Effector memory CD8-positive, alpha-beta T cell (primary cell): ENCODE measurements at regions not wholly inside any gene's neighbourhood (a gene's known extent, or its start where the extent isn't known, plus 50 kb on each side); places are given as distances from the start of the nearest gene placed in this dataset.

Experiments used
- ATAC-seq: fragments of 150-1000 bp; cut with Tn5 transposase; replicated peaks from 2 replicates; pipeline ENCODE4 v1.10.0; 2021; ENCODE audit warnings: mild to moderate bottlenecking, moderate library complexity
- DNase-seq, 3 experiments: peaks; one replicate each; pipeline ENCODE4 v3.0.0; 2021
- H3K27ac Mint-ChIP-seq, 2 donors: one replicate each; pipeline ENCODE4 v1.8.0; 2022; ENCODE audit warnings: mild to moderate bottlenecking in 2 of 2, mixed read lengths in 2 of 2, moderate library complexity in 2 of 2
- H3K27me3 Mint-ChIP-seq, 2 donors: one replicate each; pipeline ENCODE4 v1.8.0; 2022; ENCODE audit warnings: mixed read lengths in 2 of 2
- H3K36me3 Mint-ChIP-seq: one replicate; pipeline ENCODE4 v1.8.0; 2022; ENCODE audit warnings: mild to moderate bottlenecking, moderate library complexity, mixed read lengths; ENCODE audit not compliant: insufficient read depth
- H3K4me1 Mint-ChIP-seq, 2 donors: one replicate each; pipeline ENCODE4 v1.8.0; 2022; ENCODE audit warnings: low read depth in 2 of 2, mixed read lengths in 2 of 2
- H3K4me3 Mint-ChIP-seq, 2 donors: one replicate each; pipeline ENCODE4 v1.8.0; 2022; ENCODE audit warnings: mild to moderate bottlenecking in 2 of 2, mixed read lengths in 2 of 2, moderate library complexity in 2 of 2
- H3K9me3 Mint-ChIP-seq, 2 donors: one replicate each; pipeline ENCODE4 v1.8.0; 2022; ENCODE audit warnings: mixed read lengths in 2 of 2

- H3K36me3 Mint-ChIP-seq, result no peaks in the 10 kb centered on the region
- H3K27ac Mint-ChIP-seq, result no peak overlapping the region
- no peaks in the 10 kb centered on the region for H3K27me3 Mint-ChIP-seq
- ATAC-seq (no peak), DNase-seq (no peak)
- no peaks in the 10 kb centered on the region for H3K4me1 Mint-ChIP-seq
- no peak overlapping the region for H3K4me3 Mint-ChIP-seq
- peaks cover 7 to 22% of the 10 kb centered on the region in 2 donors for H3K9me3 Mint-ChIP-seq
Observed at GRCh38 chr4:29151584-29151983, 1568.6 kb upstream of the PCDH7 start.

DNA sequence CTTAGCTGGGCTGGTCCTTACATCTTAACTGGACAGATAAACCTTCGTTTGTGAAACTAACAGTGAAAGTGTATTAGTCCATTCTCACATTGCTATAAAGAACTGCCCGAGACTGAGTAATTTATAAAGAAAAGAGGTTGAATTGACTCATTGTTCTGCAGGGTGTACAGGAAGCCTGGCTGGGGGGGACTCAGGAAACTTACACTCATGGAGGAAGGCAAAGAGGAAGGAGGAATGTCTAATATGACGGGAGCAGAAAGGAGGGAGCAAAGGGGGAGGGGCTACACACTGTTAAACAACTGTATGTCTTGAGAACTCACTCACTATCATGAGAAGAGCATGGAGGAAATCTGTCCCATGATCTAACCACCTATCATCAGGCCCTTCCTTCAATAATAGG is 1566.5 kb upstream of the PCDH7 start:
- Mint-ChIP-seq H3K4me3 (no peak overlapping the region), H3K27me3 (no peaks in the 10 kb centered on the region), H3K27ac (no peak overlapping the region), H3K4me1 (no peaks in the 10 kb centered on the region), H3K9me3 (peaks cover 2 to 22% of the 10 kb centered on the region in 2 donors), H3K36me3 (no peaks in the 10 kb centered on the region)
- DNase-seq (no peak), ATAC-seq (no peak)

DNA sequence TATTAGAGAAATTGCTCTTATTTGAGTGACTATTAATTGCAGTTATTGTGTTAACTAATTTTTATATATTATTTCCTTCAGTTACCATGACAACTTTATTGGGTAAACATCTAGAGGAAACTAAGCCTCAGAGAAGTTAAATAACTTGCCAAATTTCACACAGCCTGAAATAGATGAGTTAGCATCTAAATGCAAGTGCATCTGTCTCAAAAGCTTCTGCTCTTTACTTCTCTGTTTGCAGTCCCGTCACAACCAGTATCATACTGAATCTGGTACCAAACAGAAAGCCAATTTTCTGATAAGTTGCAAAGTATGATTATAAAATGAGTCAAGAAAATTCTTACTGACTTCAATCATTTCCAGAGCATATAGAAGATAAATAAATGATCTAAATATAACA is 1544.9 kb upstream of the PCDH7 start:
- no peak overlapping the region for H3K27ac Mint-ChIP-seq
- no peaks in the 10 kb centered on the region for H3K27me3 Mint-ChIP-seq
- H3K36me3 Mint-ChIP-seq, result no peaks in the 10 kb centered on the region
- no peak for DNase-seq
- H3K9me3 Mint-ChIP-seq, result peaks cover 6 to 19% of the 10 kb centered on the region in 2 donors
- H3K4me1 Mint-ChIP-seq, result no peaks in the 10 kb centered on the region
- ATAC-seq, result no peak
- H3K4me3 Mint-ChIP-seq, result no peak overlapping the region

DNA sequence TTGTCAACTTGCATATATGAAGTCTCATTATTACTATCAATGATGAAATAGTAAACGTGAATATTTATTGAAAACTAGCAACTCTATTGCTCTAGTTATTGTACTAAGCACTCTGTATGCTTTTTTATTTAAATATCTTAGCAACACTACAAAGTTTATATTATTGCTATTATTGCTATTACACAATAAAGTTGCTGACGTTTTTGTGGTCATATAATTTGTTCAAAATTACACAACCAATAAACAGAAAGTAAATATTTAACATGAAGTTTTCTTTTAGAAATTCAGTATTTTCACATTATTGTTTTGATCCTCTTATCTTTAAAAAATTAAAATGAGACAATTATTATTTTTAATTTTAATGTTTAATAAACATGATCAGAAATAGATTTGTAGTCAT is 1521.1 kb upstream of the PCDH7 start:
- DNase-seq (no peak), ATAC-seq (no peak)
- Mint-ChIP-seq H3K4me3 (no peak overlapping the region), H3K4me1 (no peaks in the 10 kb centered on the region), H3K9me3 (peaks cover 5 to 7% of the 10 kb centered on the region in 2 donors), H3K27me3 (no peaks in the 10 kb centered on the region), H3K36me3 (no peaks in the 10 kb centered on the region), H3K27ac (no peak overlapping the region)

- Mint-ChIP-seq H3K27me3 (no peaks in the 10 kb centered on the region), H3K36me3 (no peaks in the 10 kb centered on the region), H3K4me3 (no peak overlapping the region), H3K27ac (no peak overlapping the region), H3K4me1 (no peaks in the 10 kb centered on the region), H3K9me3 (peaks cover 5 to 7% of the 10 kb centered on the region in 2 donors)
- ATAC-seq, result no peak
- no peak for DNase-seq
Observed at GRCh38 chr4:29199485-29199884, 1520.7 kb upstream of the PCDH7 start.

DNA sequence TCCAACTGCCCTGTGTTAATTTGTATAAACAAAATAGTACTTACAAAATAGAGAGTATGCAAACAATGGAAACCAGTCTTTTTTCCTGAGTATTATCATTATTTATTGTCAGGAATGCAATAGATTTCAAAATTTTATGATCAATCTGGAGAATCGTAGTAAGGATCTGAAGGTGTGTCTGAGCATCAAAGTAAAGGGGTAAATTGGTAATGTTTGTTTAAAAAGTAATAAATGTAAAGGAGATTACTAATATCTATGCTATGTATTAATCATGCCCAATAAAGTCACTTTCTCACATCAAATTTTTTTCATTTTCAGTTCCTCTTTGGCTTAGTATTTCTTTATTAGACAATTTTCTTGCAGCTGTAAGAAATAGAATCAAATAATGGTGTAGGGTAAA is 1507.1 kb upstream of the PCDH7 start:
- no peaks in the 10 kb centered on the region for H3K4me1 Mint-ChIP-seq
- DNase-seq (no peak), ATAC-seq (no peak)
- peaks cover 3 to 15% of the 10 kb centered on the region in 2 donors for H3K9me3 Mint-ChIP-seq
- H3K27ac Mint-ChIP-seq, result no peak overlapping the region
- H3K4me3 Mint-ChIP-seq, result no peak overlapping the region
- no peaks in the 10 kb centered on the region for H3K36me3 Mint-ChIP-seq
- no peaks in the 10 kb centered on the region for H3K27me3 Mint-ChIP-seq

- H3K4me3 Mint-ChIP-seq, result no peak overlapping the region
- no peaks in the 10 kb centered on the region for H3K36me3 Mint-ChIP-seq
Observed at GRCh38 chr4:29220761-29221160, 1499.4 kb upstream of the PCDH7 start.

DNA sequence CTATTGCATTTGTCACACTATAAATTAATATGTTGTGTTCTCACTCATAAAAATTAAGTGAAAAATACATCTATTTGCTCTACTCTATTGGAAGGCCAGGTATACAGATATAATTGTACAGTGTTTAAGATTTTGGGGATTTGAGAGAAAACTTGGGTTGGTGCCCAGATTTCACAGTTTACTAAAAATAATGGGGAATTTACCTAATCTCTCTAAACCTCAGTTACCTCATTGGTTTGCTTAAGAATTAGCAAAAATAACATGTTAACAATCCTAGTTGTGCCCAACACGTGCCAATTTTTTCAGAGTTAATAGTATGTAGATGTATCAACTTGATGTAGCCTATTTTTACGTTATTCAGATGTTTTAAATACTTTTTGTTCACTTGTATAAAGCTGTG is 1495.3 kb upstream of the PCDH7 start:
- Mint-ChIP-seq H3K36me3 (no peaks in the 10 kb centered on the region), H3K4me3 (no peak overlapping the region), H3K9me3 (no peaks in the 10 kb centered on the region), H3K4me1 (no peaks in the 10 kb centered on the region), H3K27me3 (no peaks in the 10 kb centered on the region), H3K27ac (no peak overlapping the region)
- ATAC-seq (no peak), DNase-seq (no peak)

More at GRCh38 chr4:29220761-29221160, 1499.4 kb upstream of the PCDH7 start:
- ATAC-seq, result no peak
- H3K27ac Mint-ChIP-seq, result no peak overlapping the region
- DNase-seq, result no peak
- H3K27me3 Mint-ChIP-seq, result no peaks in the 10 kb centered on the region
- H3K9me3 Mint-ChIP-seq, result peaks cover 0 to 17% of the 10 kb centered on the region in 2 donors
- H3K4me1 Mint-ChIP-seq, result no peaks in the 10 kb centered on the region

DNA sequence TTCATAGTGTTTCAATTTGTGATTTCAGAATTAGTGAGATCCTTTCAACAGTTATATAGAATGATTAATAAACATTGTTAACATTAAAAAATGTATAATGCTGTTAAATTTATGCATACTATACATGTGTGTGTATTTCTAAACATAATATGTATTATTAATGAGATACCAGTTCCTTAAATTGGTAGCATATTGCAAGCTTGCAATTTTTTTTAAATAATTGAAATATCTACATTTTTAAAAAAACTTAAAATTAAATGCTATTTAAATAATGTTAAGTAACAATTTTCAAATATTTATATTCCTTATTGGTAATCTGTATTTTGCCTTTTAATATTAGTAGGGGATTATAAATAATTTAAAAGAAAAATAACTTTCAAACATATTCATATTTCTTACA is 1479.5 kb upstream of the PCDH7 start:
- Mint-ChIP-seq H3K36me3 (no peaks in the 10 kb centered on the region), H3K9me3 (peaks cover 2 to 8% of the 10 kb centered on the region in 2 donors), H3K27me3 (no peaks in the 10 kb centered on the region), H3K27ac (no peak overlapping the region), H3K4me3 (no peak overlapping the region), H3K4me1 (no peaks in the 10 kb centered on the region)
- ATAC-seq, result no peak
- no peak for DNase-seq

GRCh38 chr4:29243054-29243453 is 1477.1 kb upstream of the PCDH7 start:
- ATAC-seq (no peak), DNase-seq (no peak)
- H3K36me3 Mint-ChIP-seq, result no peaks in the 10 kb centered on the region
- H3K27me3 Mint-ChIP-seq, result no peaks in the 10 kb centered on the region
- no peak overlapping the region for H3K27ac Mint-ChIP-seq
- no peaks in the 10 kb centered on the region for H3K4me1 Mint-ChIP-seq
- no peak overlapping the region for H3K4me3 Mint-ChIP-seq
- no peaks in the 10 kb centered on the region for H3K9me3 Mint-ChIP-seq

- no peak for ATAC-seq
- Mint-ChIP-seq H3K27ac (no peak overlapping the region), H3K27me3 (no peaks in the 10 kb centered on the region), H3K4me1 (no peaks in the 10 kb centered on the region), H3K36me3 (no peaks in the 10 kb centered on the region), H3K4me3 (no peak overlapping the region), H3K9me3 (no peaks in the 10 kb centered on the region)
- no peak for DNase-seq
Observed at GRCh38 chr4:29243851-29244250, 1476.3 kb upstream of the PCDH7 start.

DNA sequence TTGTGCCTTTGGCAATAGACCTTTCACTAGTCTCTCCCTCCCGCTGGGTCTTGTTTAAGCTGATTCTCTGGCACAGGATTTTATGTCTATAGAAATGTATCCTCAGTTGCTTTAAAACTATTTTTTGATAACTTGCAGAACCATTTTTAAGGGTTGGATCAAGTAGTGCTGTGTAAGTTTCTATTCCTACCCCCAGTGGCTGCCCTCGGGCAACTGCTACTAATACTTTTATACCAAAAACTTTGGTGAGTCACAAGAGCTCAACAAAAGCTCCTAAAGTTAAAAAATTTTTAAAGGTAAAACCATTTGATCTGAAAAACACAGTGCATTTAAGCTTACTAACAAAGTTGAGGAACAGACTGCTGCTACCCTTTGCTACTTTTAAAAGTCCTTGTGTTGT is 1460.6 kb upstream of the PCDH7 start:
- ATAC-seq, result no peak
- no peak overlapping the region for H3K27ac Mint-ChIP-seq

GRCh38 chr4:29262986-29263385 is 1457.2 kb upstream of the PCDH7 start:
- Mint-ChIP-seq H3K4me3 (no peak overlapping the region), H3K27ac (no peak overlapping the region), H3K9me3 (peaks cover 7% of the 10 kb centered on the region in 2 donors), H3K27me3 (no peaks in the 10 kb centered on the region), H3K4me1 (no peaks in the 10 kb centered on the region), H3K36me3 (no peaks in the 10 kb centered on the region)
- ATAC-seq (no peak), DNase-seq (no peak)

More for the DNA sequence above, 1460.6 kb upstream of the PCDH7 start:
- H3K4me1 Mint-ChIP-seq, result no peaks in the 10 kb centered on the region
- no peaks in the 10 kb centered on the region for H3K27me3 Mint-ChIP-seq
- DNase-seq, result no peak
- H3K36me3 Mint-ChIP-seq, result no peaks in the 10 kb centered on the region
- H3K4me3 Mint-ChIP-seq, result no peak overlapping the region
- H3K9me3 Mint-ChIP-seq, result peaks cover 7 to 12% of the 10 kb centered on the region in 2 donors

- H3K4me3 Mint-ChIP-seq, result no peak overlapping the region
- no peaks in the 10 kb centered on the region for H3K27me3 Mint-ChIP-seq
- H3K4me1 Mint-ChIP-seq, result no peaks in the 10 kb centered on the region
- no peaks in the 10 kb centered on the region for H3K36me3 Mint-ChIP-seq
- peaks cover 1 to 7% of the 10 kb centered on the region in 2 donors for H3K9me3 Mint-ChIP-seq
- DNase-seq, result no peak
- ATAC-seq, result no peak
- H3K27ac Mint-ChIP-seq, result no peak overlapping the region
Observed at GRCh38 chr4:29276150-29276549, 1444.0 kb upstream of the PCDH7 start.

- no peak for ATAC-seq
- H3K4me3 Mint-ChIP-seq, result no peak overlapping the region
- peaks cover 1 to 7% of the 10 kb centered on the region in 2 donors for H3K9me3 Mint-ChIP-seq
- DNase-seq, result no peak
- no peak overlapping the region for H3K27ac Mint-ChIP-seq
- H3K27me3 Mint-ChIP-seq, result no peaks in the 10 kb centered on the region
- H3K4me1 Mint-ChIP-seq, result no peaks in the 10 kb centered on the region
- no peaks in the 10 kb centered on the region for H3K36me3 Mint-ChIP-seq
Observed at GRCh38 chr4:29277381-29277780, 1442.8 kb upstream of the PCDH7 start.
